ENCODE measurements at regions not wholly inside any gene's neighbourhood (a gene's known extent, or its start where the extent isn't known, plus 50 kb on each side); places are given as distances from the start of the nearest gene placed in this dataset.

- no peak overlapping the region for H3K4me3 ChIP-seq
- 77 to 92% methylated on average over 1 of the region's 1 CpG for WGBS, 2 donors
- peaks cover 0 to 33% (median 10%) of the 10 kb centered on the region in 4 donors for H3K4me1 ChIP-seq
- no peaks in the 10 kb centered on the region for H3K36me3 ChIP-seq
- TF ChIP-seq EP300 (IDR thresholded peaks at IDR 0.05) (no peak), POLR2AphosphoS5 (IDR thresholded peaks at IDR 0.05) (no peak), POLR2A (IDR thresholded peaks at IDR 0.05) (no peak), CTCF (IDR thresholded peaks at IDR 0.05) (no peak)
- intact Hi-C loops (cut with DNase I), result no loop called here
- H3K27me3 ChIP-seq, result no peaks in the 10 kb centered on the region
- peak overlapping the region in 3 of 4 donors; percentile 38 to 64 (median 64) for H3K27ac ChIP-seq
- no peaks in the 10 kb centered on the region for H3K9me3 ChIP-seq
- DNase-seq, result no peak
These were observed 176.1 kb upstream of the PHYHIPL start for GRCh38 chr10:59000162-59000825.

- H3K27ac ChIP-seq, result no peak overlapping the region
- H3K36me3 ChIP-seq, result no peaks in the 10 kb centered on the region
- H3K27me3 ChIP-seq, result no peaks in the 10 kb centered on the region
- TF ChIP-seq EP300 (IDR thresholded peaks at IDR 0.05), result no peak
- no peak for TF ChIP-seq CTCF (IDR thresholded peaks at IDR 0.05)
- no peak for TF ChIP-seq POLR2AphosphoS5 (IDR thresholded peaks at IDR 0.05)
- no peak for TF ChIP-seq POLR2A (IDR thresholded peaks at IDR 0.05)
- H3K4me3 ChIP-seq, result no peak overlapping the region
- peaks cover 0 to 42% (median 10%) of the 10 kb centered on the region in 4 donors for H3K4me1 ChIP-seq
- 71 to 80% methylated on average over 3 of the region's 3 CpGs for WGBS, 2 donors
- no peak for DNase-seq
- no peaks in the 10 kb centered on the region for H3K9me3 ChIP-seq
- intact Hi-C loops (cut with DNase I), result no loop called here
These were observed 174.4 kb upstream of the PHYHIPL start for GRCh38 chr10:59002011-59002410.

- no peaks in the 10 kb centered on the region for H3K9me3 ChIP-seq
- WGBS, 2 donors, result 20 to 62% methylated on average over 1 of the region's 1 CpG
- no peak overlapping the region for H3K27ac ChIP-seq
- no peak for DNase-seq
- intact Hi-C loops (cut with DNase I), result no loop called here
- no peak overlapping the region for H3K4me3 ChIP-seq
- H3K27me3 ChIP-seq, result no peaks in the 10 kb centered on the region
- H3K4me1 ChIP-seq, result peaks cover 0 to 41% (median 9%) of the 10 kb centered on the region in 4 donors
- H3K36me3 ChIP-seq, result no peaks in the 10 kb centered on the region
- TF ChIP-seq CTCF (IDR thresholded peaks at IDR 0.05) (no peak), EP300 (IDR thresholded peaks at IDR 0.05) (no peak), POLR2AphosphoS5 (IDR thresholded peaks at IDR 0.05) (no peak), POLR2A (IDR thresholded peaks at IDR 0.05) (no peak)
These were observed 173.2 kb upstream of the PHYHIPL start for GRCh38 chr10:59003203-59003602.

GRCh38 chr10:59004392-59004791, 172.1 kb upstream of the PHYHIPL start:
- H3K27ac ChIP-seq, result no peak overlapping the region
- H3K27me3 ChIP-seq, result no peaks in the 10 kb centered on the region
- 78 to 79% methylated on average over 1 of the region's 1 CpG for WGBS, 2 donors
- no peaks in the 10 kb centered on the region for H3K36me3 ChIP-seq
- no peak overlapping the region for H3K4me3 ChIP-seq
- intact Hi-C loops (cut with DNase I), result no loop called here
- no peak for DNase-seq
- H3K9me3 ChIP-seq, result no peaks in the 10 kb centered on the region
- no peak for TF ChIP-seq POLR2AphosphoS5 (IDR thresholded peaks at IDR 0.05)
- no peak for TF ChIP-seq CTCF (IDR thresholded peaks at IDR 0.05)
- no peak for TF ChIP-seq EP300 (IDR thresholded peaks at IDR 0.05)
- TF ChIP-seq POLR2A (IDR thresholded peaks at IDR 0.05), result no peak
- peaks cover 0 to 42% (median 12%) of the 10 kb centered on the region in 4 donors for H3K4me1 ChIP-seq

Measured in sigmoid colon (tissue), 6 donors.